ENCODE measurements at regions not wholly inside any gene's neighbourhood (a gene's known extent, or its start where the extent isn't known, plus 50 kb on each side); places are given as distances from the start of the nearest gene placed in this dataset.

GRCh38 chr10:56632537-56632936, 271.5 kb upstream of the ZWINT start:
- BruUV-seq (replicated peaks): no TSS peak
- Mint-ChIP-seq H3K27ac (ENCODE audit: unreplicated experiment) (no peak overlapping the region), H3K36me3 (ENCODE audit: insufficient read depth, unreplicated experiment) (no peaks in the 10 kb centered on the region), H3K9me3 (ENCODE audit: unreplicated experiment) (no peaks in the 10 kb centered on the region), H3K27me3 (ENCODE audit: insufficient read depth, unreplicated experiment) (peaks cover 9% of the 10 kb centered on the region), H3K4me3 (ENCODE audit: unreplicated experiment) (no peak overlapping the region), H3K4me1 (ENCODE audit: low read depth, unreplicated experiment) (no peaks in the 10 kb centered on the region)
- ChIA-PET POLR2A (no interaction called here), CTCF (no interaction called here)
- no peak overlapping the region for H3K4me3 ChIP-seq (ENCODE audit: low read depth, low read length)
- H3K9me3 ChIP-seq: peaks cover 8% of the 10 kb centered on the region; the same call in 1 of the 2 replicates
- intact Hi-C loops (cut with micrococcal nuclease; ENCODE audit: unreplicated experiment): no loop called here
- no peaks in the 10 kb centered on the region for H3K4me1 ChIP-seq
- no peaks in the 10 kb centered on the region for H3K36me3 ChIP-seq (ENCODE audit: control insufficient read depth, insufficient read depth, low read length)
- TF ChIP-seq CTCF (IDR thresholded peaks at IDR 0.05; ENCODE audit: insufficient read depth in 1 of 2, low read depth in 1 of 2, low read length in 1 of 2, severe bottlenecking in 1 of 2, unreplicated experiment in 1 of 2): no peak
- no peak for DNase-seq
- H3K27me3 ChIP-seq (replicated peaks; ENCODE audit: control insufficient read depth, insufficient read depth, low read length): no peaks in the 10 kb centered on the region

- CTCF ChIA-PET: no interaction called here
- Mint-ChIP-seq H3K36me3 (ENCODE audit: insufficient read depth, unreplicated experiment) (no peaks in the 10 kb centered on the region), H3K4me3 (ENCODE audit: unreplicated experiment) (no peak overlapping the region), H3K9me3 (ENCODE audit: unreplicated experiment) (no peaks in the 10 kb centered on the region), H3K4me1 (ENCODE audit: low read depth, unreplicated experiment) (no peaks in the 10 kb centered on the region), H3K27ac (ENCODE audit: unreplicated experiment) (no peak overlapping the region), H3K27me3 (ENCODE audit: insufficient read depth, unreplicated experiment) (peaks cover 5% of the 10 kb centered on the region)
- no peak for TF ChIP-seq CTCF (IDR thresholded peaks at IDR 0.05; ENCODE audit: insufficient read depth in 1 of 2, low read depth in 1 of 2, low read length in 1 of 2, severe bottlenecking in 1 of 2, unreplicated experiment in 1 of 2)
- no peaks in the 10 kb centered on the region for H3K36me3 ChIP-seq (ENCODE audit: control insufficient read depth, insufficient read depth, low read length)
- H3K4me3 ChIP-seq (ENCODE audit: low read depth, low read length): no peak overlapping the region
- POLR2A ChIA-PET: no interaction called here
- H3K27me3 ChIP-seq (replicated peaks; ENCODE audit: control insufficient read depth, insufficient read depth, low read length): no peaks in the 10 kb centered on the region
- H3K4me1 ChIP-seq: no peaks in the 10 kb centered on the region
- no peaks in the 10 kb centered on the region for H3K9me3 ChIP-seq
- intact Hi-C loops (cut with micrococcal nuclease; ENCODE audit: unreplicated experiment): no loop called here
- DNase-seq: no peak
- BruUV-seq (replicated peaks): no TSS peak
Observed at GRCh38 chr10:56624082-56624481, 263.0 kb upstream of the ZWINT start.

- intact Hi-C loops (cut with micrococcal nuclease; ENCODE audit: unreplicated experiment): no loop called here
- H3K4me3 ChIP-seq (ENCODE audit: low read depth, low read length): no peak overlapping the region
- BruUV-seq (replicated peaks): no TSS peak
- no peak for TF ChIP-seq CTCF (IDR thresholded peaks at IDR 0.05; ENCODE audit: insufficient read depth in 1 of 2, low read depth in 1 of 2, low read length in 1 of 2, severe bottlenecking in 1 of 2, unreplicated experiment in 1 of 2)
- H3K27ac Mint-ChIP-seq (ENCODE audit: unreplicated experiment): no peak overlapping the region
- no peaks in the 10 kb centered on the region for H3K27me3 Mint-ChIP-seq (ENCODE audit: insufficient read depth, unreplicated experiment)
- ChIA-PET CTCF (no interaction called here), POLR2A (no interaction called here)
- no peak for DNase-seq
- no peaks in the 10 kb centered on the region for H3K36me3 ChIP-seq (ENCODE audit: control insufficient read depth, insufficient read depth, low read length)
- no peaks in the 10 kb centered on the region for H3K27me3 ChIP-seq (replicated peaks; ENCODE audit: control insufficient read depth, insufficient read depth, low read length)
- no peaks in the 10 kb centered on the region for H3K9me3 Mint-ChIP-seq (ENCODE audit: unreplicated experiment)
- H3K9me3 ChIP-seq: no peaks in the 10 kb centered on the region
- no peaks in the 10 kb centered on the region for H3K4me1 Mint-ChIP-seq (ENCODE audit: low read depth, unreplicated experiment)
- no peaks in the 10 kb centered on the region for H3K36me3 Mint-ChIP-seq (ENCODE audit: insufficient read depth, unreplicated experiment)
- no peak overlapping the region for H3K4me3 Mint-ChIP-seq (ENCODE audit: unreplicated experiment)
- no peaks in the 10 kb centered on the region for H3K4me1 ChIP-seq
Observed at GRCh38 chr10:56623064-56623463, 262.0 kb upstream of the ZWINT start.

Data from Caco-2 (cell line).